ENCODE measurements at regions not wholly inside any gene's neighbourhood (a gene's known extent, or its start where the extent isn't known, plus 50 kb on each side); places are given as distances from the start of the nearest gene placed in this dataset.

- DNase-seq, result no peak
These were observed 595.2 kb downstream of the METTL15 start for GRCh38 chr11:28703371-28703770.

GRCh38 chr11:28702871-28703270 is 594.7 kb downstream of the METTL15 start:
- no peak for DNase-seq

- DNase-seq, result no peak
These were observed 594.2 kb downstream of the METTL15 start for GRCh38 chr11:28702450-28702790.

- DNase-seq, result no peak
These were observed 593.7 kb downstream of the METTL15 start for GRCh38 chr11:28701760-28702449.

GRCh38 chr11:28699701-28700100 is 591.5 kb downstream of the METTL15 start:
- no peak for DNase-seq

GRCh38 chr11:28697920-28698827 is 590.0 kb downstream of the METTL15 start:
- DNase-seq, result peak; percentile 60

- DNase-seq, result no peak
These were observed 588.4 kb downstream of the METTL15 start for GRCh38 chr11:28696591-28696990.

GRCh38 chr11:28690746-28691145 is 582.6 kb downstream of the METTL15 start:
- no peak for DNase-seq

- DNase-seq, result no peak
These were observed 575.9 kb downstream of the METTL15 start for GRCh38 chr11:28684011-28684586.

GRCh38 chr11:28679795-28680468 is 571.7 kb downstream of the METTL15 start:
- DNase-seq, result peak; percentile 47

- DNase-seq, result no peak
These were observed 569.5 kb downstream of the METTL15 start for GRCh38 chr11:28677721-28678120.

GRCh38 chr11:28675183-28675582 is 567.0 kb downstream of the METTL15 start:
- no peak for DNase-seq

GRCh38 chr11:28674433-28675103 is 566.4 kb downstream of the METTL15 start:
- DNase-seq, result no peak

- no peak for DNase-seq
These were observed 565.7 kb downstream of the METTL15 start for GRCh38 chr11:28673691-28674432.

GRCh38 chr11:28671274-28671673 is 563.1 kb downstream of the METTL15 start:
- no peak for DNase-seq

GRCh38 chr11:28666632-28667031 is 558.4 kb downstream of the METTL15 start:
- DNase-seq, result no peak

GRCh38 chr11:28659716-28660348 is 551.6 kb downstream of the METTL15 start:
- no peak for DNase-seq

- DNase-seq, result no peak
These were observed 549.3 kb downstream of the METTL15 start for GRCh38 chr11:28657378-28658030.

- DNase-seq, result no peak
These were observed 546.0 kb downstream of the METTL15 start for GRCh38 chr11:28654191-28654590.

- DNase-seq, result no peak
These were observed 541.7 kb downstream of the METTL15 start for GRCh38 chr11:28649922-28650321.

- DNase-seq, result no peak
These were observed 528.4 kb downstream of the METTL15 start for GRCh38 chr11:28636566-28636965.
